ENCODE measurements at regions not wholly inside any gene's neighbourhood (a gene's known extent, or its start where the extent isn't known, plus 50 kb on each side); places are given as distances from the start of the nearest gene placed in this dataset.

GRCh38 chr5:145221416-145221815, 613.7 kb downstream of the PRELID2 start:
- 96 to 97% methylated on average over 1 of the region's 1 CpG for WGBS, 2 donors
- no peak for DNase-seq (ENCODE audit: low spot score in 2 of 2)

GRCh38 chr5:145220481-145220880, 614.7 kb downstream of the PRELID2 start:
- TF ChIP-seq CTCF (IDR thresholded peaks at IDR 0.05): no peak
- WGBS, 2 donors: 48 to 51% methylated on average over 5 of the region's 5 CpGs
- intact Hi-C loops (cut with DNase I; ENCODE audit: low total_unique reads): no loop called here
- H3K4me3 ChIP-seq (ENCODE audit: low read depth, poor library complexity, severe bottlenecking): no peak overlapping the region
- DNase-seq (ENCODE audit: low spot score in 2 of 2): no peak

More at GRCh38 chr5:145221416-145221815, 613.7 kb downstream of the PRELID2 start:
- no peak overlapping the region for H3K4me3 ChIP-seq (ENCODE audit: low read depth, poor library complexity, severe bottlenecking)
- intact Hi-C loops (cut with DNase I; ENCODE audit: low total_unique reads): no loop called here
- TF ChIP-seq POLR2A (IDR thresholded peaks at IDR 0.05): no peak
- no peak for TF ChIP-seq CTCF (IDR thresholded peaks at IDR 0.05)

- no peak for DNase-seq (ENCODE audit: low spot score in 2 of 2)
- no peak overlapping the region for H3K4me3 ChIP-seq (ENCODE audit: low read depth, poor library complexity, severe bottlenecking)
- intact Hi-C loops (cut with DNase I; ENCODE audit: low total_unique reads): no loop called here
- TF ChIP-seq POLR2A (IDR thresholded peaks at IDR 0.05) (no peak), CTCF (IDR thresholded peaks at IDR 0.05) (no peak)
- 89 to 95% methylated on average over 1 of the region's 1 CpG for WGBS, 2 donors
Measured at GRCh38 chr5:145218982-145219381, 616.2 kb downstream of the PRELID2 start.

- no peak overlapping the region for H3K4me3 ChIP-seq (ENCODE audit: low read depth, poor library complexity, severe bottlenecking)
- 67 to 69% methylated on average over 3 of the region's 3 CpGs for WGBS, 2 donors
- no peak for TF ChIP-seq POLR2A (IDR thresholded peaks at IDR 0.05)
- TF ChIP-seq CTCF (IDR thresholded peaks at IDR 0.05): no peak
Measured at GRCh38 chr5:145218019-145218418, 617.1 kb downstream of the PRELID2 start.

GRCh38 chr5:145210020-145210419, 625.1 kb downstream of the PRELID2 start:
- WGBS, 2 donors: 91 to 97% methylated on average over 3 of the region's 3 CpGs
- intact Hi-C loops (cut with DNase I; ENCODE audit: low total_unique reads): no loop called here
- DNase-seq (ENCODE audit: low spot score in 2 of 2): no peak
- no peak overlapping the region for H3K4me3 ChIP-seq (ENCODE audit: low read depth, poor library complexity, severe bottlenecking)
- TF ChIP-seq POLR2A (IDR thresholded peaks at IDR 0.05) (no peak), CTCF (IDR thresholded peaks at IDR 0.05) (no peak)

More at GRCh38 chr5:145218019-145218418, 617.1 kb downstream of the PRELID2 start:
- no peak for DNase-seq (ENCODE audit: low spot score in 2 of 2)
- intact Hi-C loops (cut with DNase I; ENCODE audit: low total_unique reads): no loop called here

- TF ChIP-seq CTCF (IDR thresholded peaks at IDR 0.05) (no peak), POLR2A (IDR thresholded peaks at IDR 0.05) (no peak)
- 64 to 78% methylated on average over 4 of the region's 4 CpGs for WGBS, 2 donors
- no peak for DNase-seq (ENCODE audit: low spot score in 2 of 2)
- H3K4me3 ChIP-seq (ENCODE audit: low read depth, poor library complexity, severe bottlenecking): no peak overlapping the region
- intact Hi-C loops (cut with DNase I; ENCODE audit: low total_unique reads): no loop called here
Measured at GRCh38 chr5:145205546-145205945, 629.6 kb downstream of the PRELID2 start.
